ENCODE measurements at regions not wholly inside any gene's neighbourhood (a gene's known extent, or its start where the extent isn't known, plus 50 kb on each side); places are given as distances from the start of the nearest gene placed in this dataset.

DNA sequence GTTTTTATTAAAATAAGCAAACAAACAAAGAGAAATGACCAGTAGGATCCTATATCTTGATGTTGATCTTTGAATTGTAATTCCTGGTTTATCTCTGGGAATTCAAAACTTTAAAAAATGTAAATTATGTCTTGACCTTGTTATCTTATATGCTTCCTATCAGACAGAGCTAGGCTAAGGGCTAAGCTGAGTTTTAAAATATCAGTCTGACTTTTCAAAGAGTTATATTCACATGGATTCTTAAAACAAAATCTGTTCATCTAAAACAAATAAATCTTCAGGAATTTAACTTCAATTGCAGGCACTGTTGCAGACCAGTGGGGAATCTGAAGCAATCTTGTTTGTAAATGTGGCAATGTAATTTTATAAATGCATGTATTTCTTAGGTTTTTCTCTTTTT, 1144.1 kb downstream of the LRFN5 start:
- Histone ChIP-seq H3K27ac (ENCODE audit: low read length) (no peak overlapping the region), H3K36me3 (ENCODE audit: control insufficient read depth in 2 of 2, extremely low read depth in 1 of 2, insufficient read depth in 1 of 2, low read length in 1 of 2) (no peaks in the 10 kb centered on the region), H3K9me3 (no peaks in the 10 kb centered on the region), H3K4me1 (ENCODE audit: control insufficient read depth in 1 of 2, extremely low read depth in 1 of 2, insufficient read depth in 2 of 2, low read length in 2 of 2) (no peaks in the 10 kb centered on the region), H3K27me3 (replicated peaks in 1 of 2; ENCODE audit: control insufficient read depth in 2 of 2, extremely low read depth in 1 of 2, insufficient read depth in 2 of 2, low read length in 1 of 2) (no peaks in the 10 kb centered on the region), H3K4me3 (ENCODE audit: control insufficient read depth in 1 of 2, extremely low read depth in 1 of 2, low read length in 1 of 2) (no peak overlapping the region)
- peaks cover 6 to 10% (median 7%) of the 10 kb centered on the region in 3 donors for H3K9me3 Mint-ChIP-seq
- DNase-seq (no peak), ATAC-seq (replicated peaks in 1 of 4) (no peak)
- ChIA-PET POLR2A (no interaction called here), CTCF (interaction anchor here in 1 of 2 donors (0.5 kb wide), 1 partner anchor 89 kb away, joined by 3 read pairs; no protein-coding TSS in a partner anchor)
- H3K4me3 Mint-ChIP-seq = no peak overlapping the region
- no peak overlapping the region for H3K27ac Mint-ChIP-seq
- H3K36me3 Mint-ChIP-seq = no peaks in the 10 kb centered on the region
- no peaks in the 10 kb centered on the region for H3K4me1 Mint-ChIP-seq
- H3K27me3 Mint-ChIP-seq = no peaks in the 10 kb centered on the region

GRCh38 chr14:42742084-42742483, 1135.4 kb downstream of the LRFN5 start:
- Histone ChIP-seq H3K27me3 (replicated peaks in 1 of 2; ENCODE audit: control insufficient read depth in 2 of 2, extremely low read depth in 1 of 2, insufficient read depth in 2 of 2, low read length in 1 of 2) (no peaks in the 10 kb centered on the region), H3K4me1 (ENCODE audit: control insufficient read depth in 1 of 2, extremely low read depth in 1 of 2, insufficient read depth in 2 of 2, low read length in 2 of 2) (no peaks in the 10 kb centered on the region), H3K27ac (ENCODE audit: low read length) (no peak overlapping the region), H3K9me3 (no peaks in the 10 kb centered on the region), H3K36me3 (ENCODE audit: control insufficient read depth in 2 of 2, extremely low read depth in 1 of 2, insufficient read depth in 1 of 2, low read length in 1 of 2) (no peaks in the 10 kb centered on the region), H3K4me3 (ENCODE audit: control insufficient read depth in 1 of 2, extremely low read depth in 1 of 2, low read length in 1 of 2) (no peak overlapping the region)
- Mint-ChIP-seq H3K9me3 (peaks cover 0 to 12% (median 10%) of the 10 kb centered on the region in 3 donors), H3K4me1 (no peaks in the 10 kb centered on the region), H3K27ac (no peak overlapping the region), H3K27me3 (no peaks in the 10 kb centered on the region), H3K4me3 (no peak overlapping the region), H3K36me3 (no peaks in the 10 kb centered on the region)
- ChIA-PET POLR2A (no interaction called here), CTCF (no interaction called here)
- no CpG with 5 or more reads among the region's 2 CpGs for WGBS (ENCODE audit: insufficient coverage)
- no peak for ATAC-seq (replicated peaks in 1 of 4)
- DNase-seq = no peak

DNA sequence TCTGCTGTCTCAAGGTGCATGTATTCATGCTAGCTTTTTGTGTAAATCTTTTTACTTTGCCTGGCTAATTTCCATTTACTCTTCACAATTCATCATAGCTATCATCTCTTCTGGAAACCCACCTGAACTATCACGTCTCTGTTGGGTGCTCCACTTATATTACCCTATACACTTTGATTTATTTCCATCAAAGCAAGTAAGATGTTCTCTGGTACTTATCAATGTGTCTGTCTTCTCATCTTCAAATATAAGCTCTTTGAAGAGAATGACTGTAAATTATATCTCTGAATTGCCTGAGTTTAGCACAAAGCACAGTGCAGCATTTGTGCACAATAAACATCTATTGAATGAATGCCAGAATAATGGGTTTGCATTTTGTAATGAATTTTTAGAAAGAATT, 1129.7 kb downstream of the LRFN5 start:
- ATAC-seq (replicated peaks in 1 of 4) = no peak
- POLR2A ChIA-PET = no interaction called here
- WGBS (ENCODE audit: insufficient coverage) = no CpG with 5 or more reads among the region's 1 CpG

DNA sequence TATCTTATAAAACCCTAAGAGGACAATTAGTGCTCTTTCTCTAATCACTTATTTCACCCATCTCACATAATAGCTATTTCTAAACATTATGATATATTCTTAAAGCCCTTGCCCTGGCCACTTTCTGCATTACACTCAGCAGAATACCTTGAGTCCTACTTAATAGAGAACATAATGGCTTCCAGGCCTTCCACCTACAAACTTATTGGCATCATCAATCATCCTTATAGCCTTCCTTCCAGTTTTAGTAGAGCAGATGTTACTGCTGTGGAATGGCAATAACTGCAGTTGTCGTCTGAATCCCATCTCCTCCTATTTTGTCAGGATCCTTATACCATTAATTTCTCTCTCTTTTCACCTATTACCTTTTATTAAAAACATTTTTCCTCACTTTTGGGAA, 1127.4 kb downstream of the LRFN5 start:
- H3K27ac ChIP-seq (ENCODE audit: low read length) = no peak overlapping the region
- H3K36me3 Mint-ChIP-seq = no peaks in the 10 kb centered on the region
- H3K4me1 ChIP-seq (ENCODE audit: control insufficient read depth in 1 of 2, extremely low read depth in 1 of 2, insufficient read depth in 2 of 2, low read length in 2 of 2) = no peaks in the 10 kb centered on the region
- peaks cover 4 to 23% (median 9%) of the 10 kb centered on the region in 3 donors for H3K9me3 Mint-ChIP-seq
- WGBS (ENCODE audit: insufficient coverage) = no CpG with 5 or more reads among the region's 1 CpG
- no peak overlapping the region for H3K27ac Mint-ChIP-seq
- no peaks in the 10 kb centered on the region for H3K27me3 ChIP-seq (replicated peaks in 1 of 2; ENCODE audit: control insufficient read depth in 2 of 2, extremely low read depth in 1 of 2, insufficient read depth in 2 of 2, low read length in 1 of 2)
- ChIA-PET CTCF (no interaction called here), POLR2A (no interaction called here)
- no peak overlapping the region for H3K4me3 ChIP-seq (ENCODE audit: control insufficient read depth in 1 of 2, extremely low read depth in 1 of 2, low read length in 1 of 2)
- H3K27me3 Mint-ChIP-seq = no peaks in the 10 kb centered on the region
- no peaks in the 10 kb centered on the region for H3K36me3 ChIP-seq (ENCODE audit: control insufficient read depth in 2 of 2, extremely low read depth in 1 of 2, insufficient read depth in 1 of 2, low read length in 1 of 2)
- no peak overlapping the region for H3K4me3 Mint-ChIP-seq
- H3K4me1 Mint-ChIP-seq = no peaks in the 10 kb centered on the region
- H3K9me3 ChIP-seq = no peaks in the 10 kb centered on the region
- ATAC-seq (replicated peaks in 1 of 4) (no peak), DNase-seq (no peak)

More for the DNA sequence above, 1129.7 kb downstream of the LRFN5 start:
- no peak overlapping the region for H3K27ac Mint-ChIP-seq
- H3K36me3 Mint-ChIP-seq = no peaks in the 10 kb centered on the region
- Histone ChIP-seq H3K36me3 (ENCODE audit: control insufficient read depth in 2 of 2, extremely low read depth in 1 of 2, insufficient read depth in 1 of 2, low read length in 1 of 2) (no peaks in the 10 kb centered on the region), H3K4me1 (ENCODE audit: control insufficient read depth in 1 of 2, extremely low read depth in 1 of 2, insufficient read depth in 2 of 2, low read length in 2 of 2) (no peaks in the 10 kb centered on the region), H3K4me3 (ENCODE audit: control insufficient read depth in 1 of 2, extremely low read depth in 1 of 2, low read length in 1 of 2) (no peak overlapping the region), H3K27ac (ENCODE audit: low read length) (no peak overlapping the region), H3K27me3 (replicated peaks in 1 of 2; ENCODE audit: control insufficient read depth in 2 of 2, extremely low read depth in 1 of 2, insufficient read depth in 2 of 2, low read length in 1 of 2) (no peaks in the 10 kb centered on the region), H3K9me3 (no peaks in the 10 kb centered on the region)
- H3K27me3 Mint-ChIP-seq = no peaks in the 10 kb centered on the region
- H3K4me3 Mint-ChIP-seq = no peak overlapping the region
- H3K4me1 Mint-ChIP-seq = no peaks in the 10 kb centered on the region
- DNase-seq = no peak
- H3K9me3 Mint-ChIP-seq = peaks cover 4 to 19% (median 12%) of the 10 kb centered on the region in 3 donors
- CTCF ChIA-PET = no interaction called here

DNA sequence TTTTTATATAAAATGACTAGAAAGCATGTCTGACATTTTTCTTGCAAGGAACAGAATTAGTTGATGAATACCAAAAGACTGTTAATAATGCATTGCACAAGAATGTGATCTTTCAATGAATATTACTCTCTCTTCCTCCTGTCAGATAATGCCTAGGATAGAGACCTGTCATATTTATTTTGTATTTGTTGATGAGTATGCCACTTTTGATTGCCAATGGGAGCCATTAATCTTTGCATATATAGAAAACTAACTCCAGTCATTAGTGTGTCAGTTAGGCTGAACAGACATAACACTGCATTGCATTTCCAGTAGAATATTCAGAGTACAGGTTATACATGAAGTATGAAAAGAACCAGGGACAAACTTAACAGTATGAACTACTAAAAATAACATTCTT, 1125.3 kb downstream of the LRFN5 start:
- no peaks in the 10 kb centered on the region for H3K36me3 ChIP-seq (ENCODE audit: control insufficient read depth in 2 of 2, extremely low read depth in 1 of 2, insufficient read depth in 1 of 2, low read length in 1 of 2)
- ATAC-seq (replicated peaks in 1 of 4) (no peak), DNase-seq (no peak)
- Mint-ChIP-seq H3K27me3 (no peaks in the 10 kb centered on the region), H3K4me1 (no peaks in the 10 kb centered on the region), H3K4me3 (no peak overlapping the region), H3K9me3 (peaks cover 8 to 27% (median 9%) of the 10 kb centered on the region in 3 donors), H3K27ac (no peak overlapping the region), H3K36me3 (no peaks in the 10 kb centered on the region)
- H3K27ac ChIP-seq (ENCODE audit: low read length) = no peak overlapping the region
- ChIA-PET POLR2A (no interaction called here), CTCF (no interaction called here)
- H3K9me3 ChIP-seq = no peaks in the 10 kb centered on the region
- H3K4me3 ChIP-seq (ENCODE audit: control insufficient read depth in 1 of 2, extremely low read depth in 1 of 2, low read length in 1 of 2) = no peak overlapping the region
- no peaks in the 10 kb centered on the region for H3K4me1 ChIP-seq (ENCODE audit: control insufficient read depth in 1 of 2, extremely low read depth in 1 of 2, insufficient read depth in 2 of 2, low read length in 2 of 2)
- H3K27me3 ChIP-seq (replicated peaks in 1 of 2; ENCODE audit: control insufficient read depth in 2 of 2, extremely low read depth in 1 of 2, insufficient read depth in 2 of 2, low read length in 1 of 2) = no peaks in the 10 kb centered on the region

GRCh38 chr14:42731480-42731879, 1124.8 kb downstream of the LRFN5 start:
- Histone ChIP-seq H3K27ac (ENCODE audit: low read length) (no peak overlapping the region), H3K27me3 (replicated peaks in 1 of 2; ENCODE audit: control insufficient read depth in 2 of 2, extremely low read depth in 1 of 2, insufficient read depth in 2 of 2, low read length in 1 of 2) (no peaks in the 10 kb centered on the region), H3K9me3 (no peaks in the 10 kb centered on the region), H3K4me1 (ENCODE audit: control insufficient read depth in 1 of 2, extremely low read depth in 1 of 2, insufficient read depth in 2 of 2, low read length in 2 of 2) (no peaks in the 10 kb centered on the region), H3K36me3 (ENCODE audit: control insufficient read depth in 2 of 2, extremely low read depth in 1 of 2, insufficient read depth in 1 of 2, low read length in 1 of 2) (no peaks in the 10 kb centered on the region), H3K4me3 (ENCODE audit: control insufficient read depth in 1 of 2, extremely low read depth in 1 of 2, low read length in 1 of 2) (no peak overlapping the region)
- no peak overlapping the region for H3K27ac Mint-ChIP-seq
- DNase-seq (no peak), ATAC-seq (replicated peaks in 1 of 4) (no peak)
- no peaks in the 10 kb centered on the region for H3K4me1 Mint-ChIP-seq
- H3K9me3 Mint-ChIP-seq = peaks cover 8 to 29% (median 9%) of the 10 kb centered on the region in 3 donors
- no peaks in the 10 kb centered on the region for H3K27me3 Mint-ChIP-seq
- H3K36me3 Mint-ChIP-seq = no peaks in the 10 kb centered on the region
- ChIA-PET CTCF (no interaction called here), POLR2A (no interaction called here)
- no peak overlapping the region for H3K4me3 Mint-ChIP-seq
- WGBS (ENCODE audit: insufficient coverage) = no CpG with 5 or more reads among the region's 2 CpGs

- no peaks in the 10 kb centered on the region for H3K9me3 ChIP-seq
- H3K27ac ChIP-seq (ENCODE audit: low read length) = no peak overlapping the region
- POLR2A ChIA-PET = no interaction called here
- no peaks in the 10 kb centered on the region for H3K36me3 ChIP-seq (ENCODE audit: control insufficient read depth in 2 of 2, extremely low read depth in 1 of 2, insufficient read depth in 1 of 2, low read length in 1 of 2)
- Mint-ChIP-seq H3K4me1 (no peaks in the 10 kb centered on the region), H3K36me3 (no peaks in the 10 kb centered on the region), H3K27ac (no peak overlapping the region), H3K9me3 (peaks cover 4 to 18% (median 13%) of the 10 kb centered on the region in 3 donors), H3K27me3 (no peaks in the 10 kb centered on the region), H3K4me3 (no peak overlapping the region)
- WGBS (ENCODE audit: insufficient coverage) = no CpG with 5 or more reads among the region's 2 CpGs
- no peaks in the 10 kb centered on the region for H3K4me1 ChIP-seq (ENCODE audit: control insufficient read depth in 1 of 2, extremely low read depth in 1 of 2, insufficient read depth in 2 of 2, low read length in 2 of 2)
- no peak overlapping the region for H3K4me3 ChIP-seq (ENCODE audit: control insufficient read depth in 1 of 2, extremely low read depth in 1 of 2, low read length in 1 of 2)
- CTCF ChIA-PET = no interaction called here
- DNase-seq (no peak), ATAC-seq (replicated peaks in 1 of 4) (no peak)
- H3K27me3 ChIP-seq (replicated peaks in 1 of 2; ENCODE audit: control insufficient read depth in 2 of 2, extremely low read depth in 1 of 2, insufficient read depth in 2 of 2, low read length in 1 of 2) = no peaks in the 10 kb centered on the region
These were observed 1123.0 kb downstream of the LRFN5 start for GRCh38 chr14:42729681-42730080.
